Kidney (tissue), 13 donors: ENCODE measurements at regions not wholly inside any gene's neighbourhood (a gene's known extent, or its start where the extent isn't known, plus 50 kb on each side); places are given as distances from the start of the nearest gene placed in this dataset.

Experiments used
- DNase-seq, 5 donors: peaks; one replicate each; pipeline ENCODE4 v3.0.0-alpha.2; 2013 to 2020
- FAIRE-seq: peaks from 2 replicates; lab custom pipeline; 2012; peaks lifted over from hg19 to GRCh38; lab: Jason Lieb, UNC
- H3K27ac ChIP-seq, 2 donors: one replicate each; pipeline ENCODE4 v1.7.0; 2013; ENCODE audit warnings: low read depth in 2 of 2, low read length in 2 of 2, inconsistent platforms in 1 of 2
- H3K27me3 ChIP-seq: one replicate; pipeline ENCODE4 v1.7.1; 2013; ENCODE audit warnings: low read length, inconsistent platforms; ENCODE audit not compliant: control insufficient read depth, insufficient read depth
- H3K36me3 ChIP-seq, 3 donors: one replicate each; pipeline versions ENCODE4 v1.7.0 to v1.7.1; 2013; ENCODE audit warnings: low read length in 3 of 3, control low read depth in 1 of 3, inconsistent platforms in 1 of 3; ENCODE audit not compliant: insufficient read depth in 3 of 3, control insufficient read depth in 2 of 3
- H3K4me1 ChIP-seq, 3 donors: one replicate each; pipeline versions ENCODE4 v1.7.0 to v1.7.1; 2013; ENCODE audit warnings: low read length in 3 of 3, inconsistent platforms in 1 of 3, low read depth in 1 of 3; ENCODE audit not compliant: control insufficient read depth in 2 of 3, insufficient read depth in 2 of 3
- H3K4me3 ChIP-seq, 3 donors: one replicate each; pipeline versions ENCODE4 v1.7.0 to v1.8.1; 2013; ENCODE audit warnings: low read length in 3 of 3, control low read depth in 1 of 3, inconsistent platforms in 1 of 3
- H3K9ac ChIP-seq, 3 donors: one replicate each; pipeline versions ENCODE4 v1.7.0 to v1.7.1; 2013; ENCODE audit warnings: low read length in 3 of 3, control low read depth in 1 of 3, inconsistent platforms in 1 of 3
- H3K9me3 ChIP-seq, 3 donors: one replicate each; pipeline versions ENCODE4 v1.7.0 to v1.7.1; 2013; ENCODE audit warnings: low read length in 3 of 3, control low read depth in 1 of 3, inconsistent platforms in 1 of 3; ENCODE audit not compliant: control insufficient read depth in 2 of 3, insufficient read depth in 1 of 3
- CTCF ChIP-seq: IDR thresholded peaks from 3 replicates; pipeline ENCODE4 v1.5.1; 2012; ENCODE audit warnings: mild to moderate bottlenecking, moderate library complexity, borderline replicate concordance; ENCODE audit not compliant: insufficient read depth; ENCODE audit errors: extremely low read depth
- intact Hi-C: fragments of 100-400 bp; cut with DNase I; formaldehyde crosslinking; loops from one replicate; pipeline ENCODE4 v1.11.1; 2022
- donor health status: control.
- donor health status: control.
- donor health status: control.
- donor health status: control.
- donor health status: control.
- donor health status: DM: yes; HTN: yes; CAD: no.
- donor health status: Normal renal cell carcinoma (clear cell type).

- FAIRE-seq (no peak), DNase-seq (no peak)
- intact Hi-C loops = no loop called here
- Histone ChIP-seq H3K4me3 (no peak overlapping the region), H3K4me1 (peaks cover 0 to 18% (median 7%) of the 10 kb centered on the region in 3 donors), H3K36me3 (no peaks in the 10 kb centered on the region), H3K9ac (no peak overlapping the region), H3K27ac (no peak overlapping the region), H3K9me3 (no peaks in the 10 kb centered on the region), H3K27me3 (no peaks in the 10 kb centered on the region)
- no peak for TF ChIP-seq CTCF
These were observed 266.7 kb upstream of the KLHL29 start for GRCh38 chr2:23118313-23118712.

GRCh38 chr2:23118894-23119293 is 266.1 kb upstream of the KLHL29 start:
- intact Hi-C loops = no loop called here
- H3K36me3 ChIP-seq = no peaks in the 10 kb centered on the region
- no peak overlapping the region for H3K4me3 ChIP-seq
- no peaks in the 10 kb centered on the region for H3K27me3 ChIP-seq
- peaks cover 0 to 19% (median 9%) of the 10 kb centered on the region in 3 donors for H3K4me1 ChIP-seq
- DNase-seq (no peak), FAIRE-seq (no peak)
- H3K27ac ChIP-seq = no peak overlapping the region
- H3K9me3 ChIP-seq = no peaks in the 10 kb centered on the region
- no peak overlapping the region for H3K9ac ChIP-seq
- TF ChIP-seq CTCF = no peak

GRCh38 chr2:23120161-23120560 is 264.8 kb upstream of the KLHL29 start:
- DNase-seq (no peak), FAIRE-seq (no peak)
- no peak overlapping the region for H3K27ac ChIP-seq
- H3K4me3 ChIP-seq = no peak overlapping the region
- H3K27me3 ChIP-seq = no peaks in the 10 kb centered on the region
- H3K9me3 ChIP-seq = no peaks in the 10 kb centered on the region
- peaks cover 0 to 19% (median 12%) of the 10 kb centered on the region in 3 donors for H3K4me1 ChIP-seq
- no peak overlapping the region for H3K9ac ChIP-seq
- TF ChIP-seq CTCF = no peak
- intact Hi-C loops = no loop called here
- no peaks in the 10 kb centered on the region for H3K36me3 ChIP-seq
